ENCODE measurements at regions not wholly inside any gene's neighbourhood (a gene's known extent, or its start where the extent isn't known, plus 50 kb on each side); places are given as distances from the start of the nearest gene placed in this dataset.

DNA sequence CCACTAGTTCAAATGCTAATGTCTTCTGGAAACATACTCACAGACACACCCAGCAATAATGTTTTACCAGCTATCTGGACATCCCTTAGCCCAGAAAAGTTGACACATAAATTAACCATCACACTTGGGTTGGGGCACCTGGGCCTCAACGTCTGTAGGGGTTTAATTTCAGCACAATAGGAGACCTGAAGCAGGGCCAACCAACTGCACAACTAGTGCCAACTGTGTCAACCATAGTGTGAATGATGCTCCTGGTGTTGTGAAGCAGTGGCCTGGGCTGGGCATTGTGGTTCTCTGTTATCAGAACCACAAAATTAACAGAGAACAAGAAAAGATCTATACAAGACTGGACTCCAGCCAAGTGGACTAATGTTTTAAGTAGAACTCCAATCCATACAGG, 106.7 kb upstream of the PPM1H start:
- H3K9me2 ChIP-seq: no peaks in the 10 kb centered on the region
- H3K4me3 ChIP-seq (ENCODE audit: low read depth in 2 of 2, low read length in 1 of 2): no peak overlapping the region
- no peaks in the 10 kb centered on the region for H3K36me3 ChIP-seq (replicated peaks in 1 of 2; ENCODE audit: control insufficient read depth in 1 of 2, insufficient read depth in 2 of 2, low read length in 1 of 2)
- H3K4me1 ChIP-seq (ENCODE audit: control insufficient read depth in 1 of 2, insufficient read depth in 2 of 2, low read depth in 1 of 2, low read length in 1 of 2): no peaks in the 10 kb centered on the region
- ChIA-PET CTCF (no interaction called here), POLR2A (no interaction called here)
- H3K9ac ChIP-seq: no peak overlapping the region
- WGBS (ENCODE audit: low lambda C conversion rate): 0% methylated on average over 1 of the region's 1 CpG
- H3K9me3 ChIP-seq: no peaks in the 10 kb centered on the region
- H3K4me2 ChIP-seq: no peak overlapping the region
- peaks cover 3% of the 10 kb centered on the region for H3F3A ChIP-seq (replicated peaks; ENCODE audit: insufficient read depth)
- no peaks in the 10 kb centered on the region for H4K20me1 ChIP-seq (ENCODE audit: insufficient read depth)
- no peaks in the 10 kb centered on the region; the same call in 1 of the 2 replicates for H3K27me3 ChIP-seq (ENCODE audit: insufficient read depth)
- H3K27ac ChIP-seq (ENCODE audit: low read depth in 2 of 2, low read length in 1 of 2): no peak overlapping the region
- TF ChIP-seq TEAD4 (IDR thresholded peaks at IDR 0.05; ENCODE audit: borderline replicate concordance, insufficient read depth) (no peak), RAD21 (IDR thresholded peaks at IDR 0.05; ENCODE audit: low read length) (no peak), MXI1 (IDR thresholded peaks at IDR 0.05; ENCODE audit: low read depth, low read length) (no peak), FOXJ3 (CRISPR knock-in tag; IDR thresholded peaks at IDR 0.05) (no peak), SMC3 (IDR thresholded peaks at IDR 0.05; ENCODE audit: low read depth, low read length) (no peak), GATA2 (CRISPR knock-in tag; IDR thresholded peaks at IDR 0.05) (no peak), GABPA (IDR thresholded peaks at IDR 0.05; ENCODE audit: low read depth) (no peak), MEF2A (IDR thresholded peaks at IDR 0.05; ENCODE audit: borderline replicate concordance, low read depth) (no peak), NRF1 (IDR thresholded peaks at IDR 0.05; ENCODE audit: low read depth, low read length) (no peak), YY1 (IDR thresholded peaks at IDR 0.05; ENCODE audit: low read depth) (no peak)
- TF ChIP-seq, protein P1, sequence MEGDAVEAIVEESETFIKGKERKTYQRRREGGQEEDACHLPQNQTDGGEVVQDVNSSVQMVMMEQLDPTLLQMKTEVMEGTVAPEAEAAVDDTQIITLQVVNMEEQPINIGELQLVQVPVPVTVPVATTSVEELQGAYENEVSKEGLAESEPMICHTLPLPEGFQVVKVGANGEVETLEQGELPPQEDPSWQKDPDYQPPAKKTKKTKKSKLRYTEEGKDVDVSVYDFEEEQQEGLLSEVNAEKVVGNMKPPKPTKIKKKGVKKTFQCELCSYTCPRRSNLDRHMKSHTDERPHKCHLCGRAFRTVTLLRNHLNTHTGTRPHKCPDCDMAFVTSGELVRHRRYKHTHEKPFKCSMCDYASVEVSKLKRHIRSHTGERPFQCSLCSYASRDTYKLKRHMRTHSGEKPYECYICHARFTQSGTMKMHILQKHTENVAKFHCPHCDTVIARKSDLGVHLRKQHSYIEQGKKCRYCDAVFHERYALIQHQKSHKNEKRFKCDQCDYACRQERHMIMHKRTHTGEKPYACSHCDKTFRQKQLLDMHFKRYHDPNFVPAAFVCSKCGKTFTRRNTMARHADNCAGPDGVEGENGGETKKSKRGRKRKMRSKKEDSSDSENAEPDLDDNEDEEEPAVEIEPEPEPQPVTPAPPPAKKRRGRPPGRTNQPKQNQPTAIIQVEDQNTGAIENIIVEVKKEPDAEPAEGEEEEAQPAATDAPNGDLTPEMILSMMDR (IDR thresholded peaks at IDR 0.05): no peak
- TF ChIP-seq, protein P2, sequence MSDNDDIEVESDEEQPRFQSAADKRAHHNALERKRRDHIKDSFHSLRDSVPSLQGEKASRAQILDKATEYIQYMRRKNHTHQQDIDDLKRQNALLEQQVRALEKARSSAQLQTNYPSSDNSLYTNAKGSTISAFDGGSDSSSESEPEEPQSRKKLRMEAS (IDR thresholded peaks at IDR 0.05; ENCODE audit: low read depth): no peak
- TF ChIP-seq, protein P3, sequence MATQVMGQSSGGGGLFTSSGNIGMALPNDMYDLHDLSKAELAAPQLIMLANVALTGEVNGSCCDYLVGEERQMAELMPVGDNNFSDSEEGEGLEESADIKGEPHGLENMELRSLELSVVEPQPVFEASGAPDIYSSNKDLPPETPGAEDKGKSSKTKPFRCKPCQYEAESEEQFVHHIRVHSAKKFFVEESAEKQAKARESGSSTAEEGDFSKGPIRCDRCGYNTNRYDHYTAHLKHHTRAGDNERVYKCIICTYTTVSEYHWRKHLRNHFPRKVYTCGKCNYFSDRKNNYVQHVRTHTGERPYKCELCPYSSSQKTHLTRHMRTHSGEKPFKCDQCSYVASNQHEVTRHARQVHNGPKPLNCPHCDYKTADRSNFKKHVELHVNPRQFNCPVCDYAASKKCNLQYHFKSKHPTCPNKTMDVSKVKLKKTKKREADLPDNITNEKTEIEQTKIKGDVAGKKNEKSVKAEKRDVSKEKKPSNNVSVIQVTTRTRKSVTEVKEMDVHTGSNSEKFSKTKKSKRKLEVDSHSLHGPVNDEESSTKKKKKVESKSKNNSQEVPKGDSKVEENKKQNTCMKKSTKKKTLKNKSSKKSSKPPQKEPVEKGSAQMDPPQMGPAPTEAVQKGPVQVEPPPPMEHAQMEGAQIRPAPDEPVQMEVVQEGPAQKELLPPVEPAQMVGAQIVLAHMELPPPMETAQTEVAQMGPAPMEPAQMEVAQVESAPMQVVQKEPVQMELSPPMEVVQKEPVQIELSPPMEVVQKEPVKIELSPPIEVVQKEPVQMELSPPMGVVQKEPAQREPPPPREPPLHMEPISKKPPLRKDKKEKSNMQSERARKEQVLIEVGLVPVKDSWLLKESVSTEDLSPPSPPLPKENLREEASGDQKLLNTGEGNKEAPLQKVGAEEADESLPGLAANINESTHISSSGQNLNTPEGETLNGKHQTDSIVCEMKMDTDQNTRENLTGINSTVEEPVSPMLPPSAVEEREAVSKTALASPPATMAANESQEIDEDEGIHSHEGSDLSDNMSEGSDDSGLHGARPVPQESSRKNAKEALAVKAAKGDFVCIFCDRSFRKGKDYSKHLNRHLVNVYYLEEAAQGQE (IDR thresholded peaks at IDR 0.05; ENCODE audit: low read depth, low read length): no peak
- TF ChIP-seq, protein P4, sequence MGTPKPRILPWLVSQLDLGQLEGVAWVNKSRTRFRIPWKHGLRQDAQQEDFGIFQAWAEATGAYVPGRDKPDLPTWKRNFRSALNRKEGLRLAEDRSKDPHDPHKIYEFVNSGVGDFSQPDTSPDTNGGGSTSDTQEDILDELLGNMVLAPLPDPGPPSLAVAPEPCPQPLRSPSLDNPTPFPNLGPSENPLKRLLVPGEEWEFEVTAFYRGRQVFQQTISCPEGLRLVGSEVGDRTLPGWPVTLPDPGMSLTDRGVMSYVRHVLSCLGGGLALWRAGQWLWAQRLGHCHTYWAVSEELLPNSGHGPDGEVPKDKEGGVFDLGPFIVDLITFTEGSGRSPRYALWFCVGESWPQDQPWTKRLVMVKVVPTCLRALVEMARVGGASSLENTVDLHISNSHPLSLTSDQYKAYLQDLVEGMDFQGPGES (IDR thresholded peaks at IDR 0.05; ENCODE audit: low read depth, low read length): no peak
- TF ChIP-seq, protein P5, sequence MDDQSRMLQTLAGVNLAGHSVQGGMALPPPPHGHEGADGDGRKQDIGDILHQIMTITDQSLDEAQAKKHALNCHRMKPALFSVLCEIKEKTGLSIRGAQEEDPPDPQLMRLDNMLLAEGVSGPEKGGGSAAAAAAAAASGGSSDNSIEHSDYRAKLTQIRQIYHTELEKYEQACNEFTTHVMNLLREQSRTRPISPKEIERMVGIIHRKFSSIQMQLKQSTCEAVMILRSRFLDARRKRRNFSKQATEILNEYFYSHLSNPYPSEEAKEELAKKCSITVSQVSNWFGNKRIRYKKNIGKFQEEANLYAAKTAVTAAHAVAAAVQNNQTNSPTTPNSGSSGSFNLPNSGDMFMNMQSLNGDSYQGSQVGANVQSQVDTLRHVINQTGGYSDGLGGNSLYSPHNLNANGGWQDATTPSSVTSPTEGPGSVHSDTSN (IDR thresholded peaks at IDR 0.05): no peak
- DNase-seq: no peak
- no peaks in the 10 kb centered on the region for H3K79me2 ChIP-seq (ENCODE audit: insufficient read depth)
- no peak overlapping the region for H2AFZ ChIP-seq (ENCODE audit: low read depth)

Data from SK-N-SH (cell line).